ENCODE measurements at regions not wholly inside any gene's neighbourhood (a gene's known extent, or its start where the extent isn't known, plus 50 kb on each side); places are given as distances from the start of the nearest gene placed in this dataset.

DNA sequence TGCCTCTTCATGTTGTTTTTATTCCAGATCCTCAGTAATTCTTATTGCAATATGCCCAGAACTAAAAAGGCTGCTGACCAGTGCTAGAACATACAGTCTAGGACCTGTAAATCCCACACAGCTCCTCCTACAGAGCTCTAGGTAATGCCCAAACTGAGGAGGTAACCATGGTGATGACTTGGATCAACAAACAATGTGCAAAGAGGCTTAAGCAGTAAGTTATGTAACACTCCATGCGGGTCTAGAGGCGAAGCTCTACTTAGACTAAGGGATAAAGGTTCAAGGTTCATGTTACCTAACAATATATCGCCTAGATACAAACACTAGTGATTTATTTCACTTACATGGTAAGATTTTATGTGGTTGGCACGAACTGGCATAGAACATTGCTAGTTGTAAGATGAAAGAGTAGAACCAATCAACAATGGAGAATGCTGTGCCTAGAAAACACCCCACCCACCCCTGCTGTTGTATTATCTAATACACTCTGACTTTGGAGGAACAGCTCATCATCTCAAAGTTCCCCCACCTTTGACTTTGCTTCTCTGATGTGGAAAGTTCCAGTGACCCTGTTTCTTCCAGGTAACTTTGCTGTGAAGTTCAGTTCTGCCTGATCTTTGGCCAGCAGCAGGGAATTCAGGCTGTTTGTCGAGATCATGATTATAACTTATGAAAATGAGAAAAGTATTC is 242.4 kb downstream of the ALDH8A1 start:
- TF ChIP-seq POLR2AphosphoS5 (IDR thresholded peaks at IDR 0.05) (no peak), POLR2A (IDR thresholded peaks at IDR 0.05) (no peak), EP300 (IDR thresholded peaks at IDR 0.05) (no peak)
- TF ChIP-seq, protein P1, sequence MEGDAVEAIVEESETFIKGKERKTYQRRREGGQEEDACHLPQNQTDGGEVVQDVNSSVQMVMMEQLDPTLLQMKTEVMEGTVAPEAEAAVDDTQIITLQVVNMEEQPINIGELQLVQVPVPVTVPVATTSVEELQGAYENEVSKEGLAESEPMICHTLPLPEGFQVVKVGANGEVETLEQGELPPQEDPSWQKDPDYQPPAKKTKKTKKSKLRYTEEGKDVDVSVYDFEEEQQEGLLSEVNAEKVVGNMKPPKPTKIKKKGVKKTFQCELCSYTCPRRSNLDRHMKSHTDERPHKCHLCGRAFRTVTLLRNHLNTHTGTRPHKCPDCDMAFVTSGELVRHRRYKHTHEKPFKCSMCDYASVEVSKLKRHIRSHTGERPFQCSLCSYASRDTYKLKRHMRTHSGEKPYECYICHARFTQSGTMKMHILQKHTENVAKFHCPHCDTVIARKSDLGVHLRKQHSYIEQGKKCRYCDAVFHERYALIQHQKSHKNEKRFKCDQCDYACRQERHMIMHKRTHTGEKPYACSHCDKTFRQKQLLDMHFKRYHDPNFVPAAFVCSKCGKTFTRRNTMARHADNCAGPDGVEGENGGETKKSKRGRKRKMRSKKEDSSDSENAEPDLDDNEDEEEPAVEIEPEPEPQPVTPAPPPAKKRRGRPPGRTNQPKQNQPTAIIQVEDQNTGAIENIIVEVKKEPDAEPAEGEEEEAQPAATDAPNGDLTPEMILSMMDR (IDR thresholded peaks at IDR 0.05): no peak

Measured in suprapubic skin (tissue), 4 donors.